T47D (cell line): ENCODE measurements at regions not wholly inside any gene's neighbourhood (a gene's known extent, or its start where the extent isn't known, plus 50 kb on each side); places are given as distances from the start of the nearest gene placed in this dataset.
"Not testable (repeated sequence)": the region's sequence is repeated elsewhere in the genome, so short reads cannot be mapped to it uniquely, and the experiment has no call there.

Experiments
- DNase-seq, 2 experiments: peaks; one replicate each; pipeline versions ENCODE4 v3.0.0 to v3.0.0-alpha.2; 2011 to 2012; ENCODE audit warnings: low read depth in 1 of 2, low spot score in 1 of 2
- JUND ChIP-seq: IDR thresholded peaks from 2 replicates; pipeline ENCODE4 v1.6.1; 2012; ENCODE audit warnings: low read depth
- in situ Hi-C: cut with HindIII; loops from 2 replicates; pipeline ENCODE4 v1.10.0; 2016; ENCODE audit warnings: low sequenced_read_pairs, low pct_unique_long_range_greater_than_20kb

GRCh38 chr4:9679704-9680478 lies 101.5 kb upstream of the DRD5 start:
- TF ChIP-seq JUND, result no peak
- no peak for DNase-seq
- in situ Hi-C loops, result no loop called here

- in situ Hi-C loops, DNase-seq: not testable (repeated sequence)
Observed at GRCh38 chr4:9683174-9683573, 98.3 kb upstream of the DRD5 start.

GRCh38 chr4:9685016-9685415 lies 96.4 kb upstream of the DRD5 start:
- in situ Hi-C loops, DNase-seq: not testable (repeated sequence)

GRCh38 chr4:9685692-9686091 lies 95.7 kb upstream of the DRD5 start:
- in situ Hi-C loops, result no loop called here
- no peak for TF ChIP-seq JUND

GRCh38 chr4:9690636-9691237 lies 90.7 kb upstream of the DRD5 start:
- DNase-seq, in situ Hi-C loops: not testable (repeated sequence)

More at GRCh38 chr4:9685692-9686091, 95.7 kb upstream of the DRD5 start:
- DNase-seq, result no peak

- in situ Hi-C loops, result no loop called here
- TF ChIP-seq JUND, result no peak
- peak; percentile 72 to 91 for DNase-seq
Observed at GRCh38 chr4:9691238-9692065, 90.0 kb upstream of the DRD5 start.

- in situ Hi-C loops, DNase-seq: not testable (repeated sequence)
Observed at GRCh38 chr4:9692791-9693491, 88.5 kb upstream of the DRD5 start.

GRCh38 chr4:9694403-9694802 lies 87.0 kb upstream of the DRD5 start:
- in situ Hi-C loops, DNase-seq: not testable (repeated sequence)

- peak in 1 of 2 experiments; percentile 55 for DNase-seq
- in situ Hi-C loops, result not testable (repeated sequence)
Observed at GRCh38 chr4:9695994-9696393, 85.4 kb upstream of the DRD5 start.

GRCh38 chr4:9696561-9696960 lies 84.9 kb upstream of the DRD5 start:
- in situ Hi-C loops, DNase-seq: not testable (repeated sequence)

GRCh38 chr4:9702019-9702418 lies 79.4 kb upstream of the DRD5 start:
- DNase-seq, in situ Hi-C loops: not testable (repeated sequence)

GRCh38 chr4:9702696-9703095 lies 78.7 kb upstream of the DRD5 start:
- DNase-seq, in situ Hi-C loops: not testable (repeated sequence)

GRCh38 chr4:9703391-9703790 lies 78.0 kb upstream of the DRD5 start:
- TF ChIP-seq JUND, result no peak
- peak; percentile 16 to 77 for DNase-seq
- in situ Hi-C loops, result no loop called here

- DNase-seq, in situ Hi-C loops: not testable (repeated sequence)
Observed at GRCh38 chr4:9704126-9704525, 77.3 kb upstream of the DRD5 start.
